PFSK-1 (cell line): ENCODE measurements at regions not wholly inside any gene's neighbourhood (a gene's known extent, or its start where the extent isn't known, plus 50 kb on each side); places are given as distances from the start of the nearest gene placed in this dataset.

Experiments
- FOXP2 ChIP-seq: optimal IDR thresholded peaks from 2 replicates; pipeline ENCODE3; 2011; ENCODE audit warnings: borderline replicate concordance, control low read depth, inconsistent platforms; ENCODE audit not compliant: insufficient read depth; ENCODE audit errors: extremely low read length, extremely low read depth
- POLR2AphosphoS5 ChIP-seq: IDR thresholded peaks from 2 replicates; pipeline ENCODE4 v1.6.1; 2012; ENCODE audit warnings: low read depth, mild to moderate bottlenecking, control low read depth, low read length, moderate library complexity
- SIN3A ChIP-seq: IDR thresholded peaks from 2 replicates; pipeline ENCODE4 v1.6.1; 2012; ENCODE audit warnings: mild to moderate bottlenecking, low read length, moderate library complexity, borderline replicate concordance; ENCODE audit not compliant: insufficient read depth
- TAF1 ChIP-seq: IDR thresholded peaks from 2 replicates; pipeline ENCODE4 v1.6.1; 2012; ENCODE audit warnings: low read length, control low read depth, borderline replicate concordance; ENCODE audit not compliant: insufficient read depth
- TF ChIP-seq, protein P1 (sequence below), 2 experiments: IDR thresholded peaks; 2 replicates each; pipeline versions ENCODE4 v1.6.1 to v1.8.0; 2011 to 2012; ENCODE audit warnings: low read depth in 2 of 2, low read length in 2 of 2, control low read depth in 1 of 2, inconsistent platforms in 1 of 2, mild to moderate bottlenecking in 1 of 2, moderate library complexity in 1 of 2; ENCODE audit not compliant: insufficient read depth in 1 of 2

DNA sequence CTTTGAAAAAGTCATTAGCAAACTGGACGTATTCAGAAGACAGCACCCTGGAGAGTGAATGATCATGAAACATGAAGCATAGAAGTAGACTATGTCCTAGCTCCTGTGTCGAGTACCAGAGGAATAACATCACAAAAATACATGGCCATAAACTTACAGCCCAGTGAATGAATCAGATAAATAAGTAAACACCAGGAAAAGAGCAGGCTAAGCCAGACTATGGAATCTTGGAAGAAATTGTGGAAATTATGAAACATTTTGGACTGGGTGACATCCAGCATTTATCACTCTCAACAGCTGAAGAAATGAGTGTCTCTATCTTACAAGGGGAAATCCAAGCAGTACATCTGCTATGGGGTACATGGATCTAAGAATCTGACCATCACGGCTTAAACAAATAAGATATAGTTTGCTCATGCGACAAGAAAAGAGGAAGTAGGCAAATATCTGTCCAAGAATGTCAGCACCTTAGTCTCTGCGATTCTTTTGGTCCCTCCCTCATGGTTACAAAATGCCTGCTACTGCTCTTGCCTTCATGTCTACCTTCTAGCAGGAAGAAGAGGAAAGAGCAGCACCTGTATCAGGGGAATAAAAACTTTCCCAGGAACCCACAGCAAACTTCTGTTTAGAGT lies 481.5 kb downstream of the BCOR start:
- TF ChIP-seq, protein P1, sequence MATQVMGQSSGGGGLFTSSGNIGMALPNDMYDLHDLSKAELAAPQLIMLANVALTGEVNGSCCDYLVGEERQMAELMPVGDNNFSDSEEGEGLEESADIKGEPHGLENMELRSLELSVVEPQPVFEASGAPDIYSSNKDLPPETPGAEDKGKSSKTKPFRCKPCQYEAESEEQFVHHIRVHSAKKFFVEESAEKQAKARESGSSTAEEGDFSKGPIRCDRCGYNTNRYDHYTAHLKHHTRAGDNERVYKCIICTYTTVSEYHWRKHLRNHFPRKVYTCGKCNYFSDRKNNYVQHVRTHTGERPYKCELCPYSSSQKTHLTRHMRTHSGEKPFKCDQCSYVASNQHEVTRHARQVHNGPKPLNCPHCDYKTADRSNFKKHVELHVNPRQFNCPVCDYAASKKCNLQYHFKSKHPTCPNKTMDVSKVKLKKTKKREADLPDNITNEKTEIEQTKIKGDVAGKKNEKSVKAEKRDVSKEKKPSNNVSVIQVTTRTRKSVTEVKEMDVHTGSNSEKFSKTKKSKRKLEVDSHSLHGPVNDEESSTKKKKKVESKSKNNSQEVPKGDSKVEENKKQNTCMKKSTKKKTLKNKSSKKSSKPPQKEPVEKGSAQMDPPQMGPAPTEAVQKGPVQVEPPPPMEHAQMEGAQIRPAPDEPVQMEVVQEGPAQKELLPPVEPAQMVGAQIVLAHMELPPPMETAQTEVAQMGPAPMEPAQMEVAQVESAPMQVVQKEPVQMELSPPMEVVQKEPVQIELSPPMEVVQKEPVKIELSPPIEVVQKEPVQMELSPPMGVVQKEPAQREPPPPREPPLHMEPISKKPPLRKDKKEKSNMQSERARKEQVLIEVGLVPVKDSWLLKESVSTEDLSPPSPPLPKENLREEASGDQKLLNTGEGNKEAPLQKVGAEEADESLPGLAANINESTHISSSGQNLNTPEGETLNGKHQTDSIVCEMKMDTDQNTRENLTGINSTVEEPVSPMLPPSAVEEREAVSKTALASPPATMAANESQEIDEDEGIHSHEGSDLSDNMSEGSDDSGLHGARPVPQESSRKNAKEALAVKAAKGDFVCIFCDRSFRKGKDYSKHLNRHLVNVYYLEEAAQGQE (IDR thresholded peaks at IDR 0.05; ENCODE audit: insufficient read depth in 1 of 2, low read depth in 2 of 2, low read length in 2 of 2): no peak
- TF ChIP-seq TAF1 (no peak), FOXP2 (no peak), POLR2AphosphoS5 (no peak), SIN3A (no peak)

DNA sequence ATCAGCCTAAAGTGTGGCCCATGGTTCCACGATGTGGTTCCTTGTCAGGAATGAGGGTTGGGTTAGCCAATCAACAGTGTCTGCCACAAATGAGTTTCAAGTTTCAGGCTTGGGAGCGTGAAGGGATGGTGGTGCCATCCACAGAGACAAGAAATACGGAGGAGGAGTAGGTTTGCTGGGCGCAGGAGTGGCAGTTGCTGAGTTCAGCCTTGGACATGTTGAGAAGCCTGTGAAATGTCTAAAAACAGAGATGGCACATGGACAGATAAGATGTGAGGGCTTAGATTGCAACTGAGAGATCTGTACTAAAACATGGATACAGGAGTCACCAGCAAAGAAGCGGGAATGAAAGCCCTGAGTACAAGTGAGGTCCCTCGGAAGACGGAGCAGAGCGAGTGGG lies 481.0 kb downstream of the BCOR start:
- TF ChIP-seq POLR2AphosphoS5: no peak
- no peak for TF ChIP-seq FOXP2
- no peak for TF ChIP-seq SIN3A
- TF ChIP-seq, protein P1 (IDR thresholded peaks at IDR 0.05; ENCODE audit: insufficient read depth in 1 of 2, low read depth in 2 of 2, low read length in 2 of 2): no peak
- TF ChIP-seq TAF1: no peak

DNA sequence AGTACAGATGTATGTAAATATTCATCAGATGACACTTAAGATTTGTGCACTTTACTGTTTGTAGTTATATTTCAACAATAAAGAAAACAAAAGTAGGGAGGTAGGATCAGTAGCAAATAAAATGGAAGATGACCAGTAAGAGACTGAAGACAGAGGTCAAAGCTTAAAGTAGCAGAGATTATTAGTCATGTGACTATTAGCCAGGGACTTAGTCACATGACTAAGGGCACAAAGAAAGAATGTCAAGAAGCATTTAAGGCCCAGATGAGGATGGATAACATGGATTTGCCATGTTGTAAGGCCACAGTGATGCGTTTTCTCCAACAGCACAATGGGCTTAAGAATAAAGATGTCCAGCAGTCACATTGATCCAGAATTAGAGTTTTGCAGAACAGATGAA lies 479.6 kb downstream of the BCOR start:
- TF ChIP-seq SIN3A (no peak), FOXP2 (no peak), POLR2AphosphoS5 (no peak), TAF1 (no peak)
- TF ChIP-seq, protein P1 (IDR thresholded peaks at IDR 0.05; ENCODE audit: insufficient read depth in 1 of 2, low read depth in 2 of 2, low read length in 2 of 2): no peak

DNA sequence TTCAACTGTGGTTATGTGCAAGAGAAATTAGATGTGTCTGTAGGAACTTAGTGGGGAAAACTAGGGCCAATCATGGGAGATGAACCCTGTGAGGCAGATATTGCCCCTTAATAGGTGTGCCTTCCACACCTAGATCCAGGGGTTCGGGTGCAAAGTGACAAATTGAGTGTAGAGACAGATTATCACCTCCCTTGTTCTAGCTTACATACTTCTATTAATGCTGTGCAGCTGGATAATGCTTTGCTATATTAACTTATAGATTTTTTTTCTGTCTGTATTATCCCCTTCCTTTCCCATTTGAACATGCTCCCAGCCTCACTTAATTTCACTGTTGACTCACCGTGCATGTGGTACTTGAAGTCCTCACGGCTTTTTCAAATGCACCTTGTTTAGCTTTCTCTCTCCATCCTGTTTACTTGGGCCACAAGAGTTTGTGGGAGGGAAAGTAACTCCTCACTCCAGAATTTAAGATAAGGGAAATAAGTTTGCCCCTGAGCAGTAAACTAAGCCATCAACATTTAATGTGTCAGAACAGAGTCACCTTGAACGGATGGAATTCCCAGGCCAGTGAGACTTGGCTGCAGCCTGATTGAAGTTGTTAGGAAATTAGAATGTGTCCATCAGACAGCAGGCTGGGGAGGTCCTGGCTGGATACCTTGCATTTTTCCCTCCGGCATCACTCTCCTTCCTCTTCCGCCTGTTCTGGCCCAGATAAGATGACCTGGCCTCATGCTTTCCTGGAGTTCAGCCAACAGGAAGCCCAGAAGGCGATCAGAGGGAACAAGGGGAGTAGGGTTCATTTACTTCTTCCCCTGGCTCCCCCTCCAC lies 478.4 kb downstream of the BCOR start:
- no peak for TF ChIP-seq POLR2AphosphoS5
- no peak for TF ChIP-seq SIN3A
- TF ChIP-seq, protein P1 (IDR thresholded peaks at IDR 0.05; ENCODE audit: insufficient read depth in 1 of 2, low read depth in 2 of 2, low read length in 2 of 2): no peak
- no peak for TF ChIP-seq FOXP2
- TF ChIP-seq TAF1: no peak
